Activated CD4-positive, alpha-beta memory T cell treated with anti-CD3 and anti-CD28 coated beads for 36 hours (primary cell): ENCODE measurements at regions not wholly inside any gene's neighbourhood (a gene's known extent, or its start where the extent isn't known, plus 50 kb on each side); places are given as distances from the start of the nearest gene placed in this dataset.

Experiments used
- CTCF ChIA-PET: fragments of 350-600 bp; sonication (Branson Sonifier 250); formaldehyde crosslinking; loops from one replicate; lab custom pipeline; 2021; ENCODE audit warnings: antibody characterized with exemption, inconsistent platforms; lab: Charles Lee
- POLR2A ChIA-PET: fragments of 350-600 bp; sonication (Branson Sonifier 250); formaldehyde crosslinking; loops from one replicate; lab custom pipeline; 2021; ENCODE audit warnings: antibody characterized with exemption; lab: Charles Lee
- DNase-seq: peaks from one replicate; pipeline ENCODE4 v3.0.0-alpha.2; 2020
- H3K27ac Mint-ChIP-seq: one replicate; pipeline ENCODE4 v1.8.0; 2021; ENCODE audit warnings: mixed read lengths
- H3K27me3 Mint-ChIP-seq: one replicate; pipeline ENCODE4 v1.8.0; 2021; ENCODE audit warnings: mixed read lengths
- H3K36me3 Mint-ChIP-seq: one replicate; pipeline ENCODE4 v1.8.0; 2021; ENCODE audit warnings: mixed read lengths
- H3K4me1 Mint-ChIP-seq: one replicate; pipeline ENCODE4 v1.8.0; 2021; ENCODE audit warnings: low read depth, mixed read lengths
- H3K4me3 Mint-ChIP-seq: one replicate; pipeline ENCODE4 v1.8.0; 2021; ENCODE audit warnings: mild to moderate bottlenecking, mixed read lengths
- H3K9me3 Mint-ChIP-seq: one replicate; pipeline ENCODE4 v1.8.0; 2021; ENCODE audit warnings: mixed read lengths
- intact Hi-C: fragments of 100-400 bp; cut with micrococcal nuclease; formaldehyde crosslinking; loops from one replicate; pipeline ENCODE4 v1.15.1; 2023

- intact Hi-C loops = loop anchor here (2.0 kb wide), 1 partner anchor 530 kb away; no protein-coding TSS in a partner anchor
- Mint-ChIP-seq H3K36me3 (no peaks in the 10 kb centered on the region), H3K4me3 (no peak overlapping the region)
Observed at GRCh38 chr3:178437236-178437635, 99.0 kb upstream of the KCNMB2 start.

DNA sequence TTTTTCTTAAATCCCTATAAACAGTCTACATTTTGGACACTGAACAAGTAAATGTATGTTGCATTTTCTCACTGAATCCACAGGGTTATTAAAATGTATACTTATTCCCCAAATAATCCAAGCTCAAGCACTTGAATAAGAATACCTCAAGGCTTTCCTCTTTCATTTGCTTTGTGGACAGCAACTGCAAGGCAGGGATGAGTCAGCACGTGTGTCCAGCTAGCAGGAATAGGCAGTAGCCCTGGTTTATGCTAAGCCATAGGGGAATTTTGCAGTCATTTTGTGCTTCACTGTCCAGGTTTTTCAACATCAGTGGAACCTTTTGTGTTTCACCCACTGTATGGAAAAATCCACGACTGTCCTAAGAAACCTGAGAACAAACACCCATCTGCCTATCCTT, 96.7 kb upstream of the KCNMB2 start:
- no peak for DNase-seq
- ChIA-PET POLR2A (no interaction called here), CTCF (no interaction called here)
- no peak overlapping the region for H3K4me3 Mint-ChIP-seq
- no peaks in the 10 kb centered on the region for H3K36me3 Mint-ChIP-seq
- intact Hi-C loops = no loop called here
- H3K4me1 Mint-ChIP-seq = no peaks in the 10 kb centered on the region
- no peaks in the 10 kb centered on the region for H3K9me3 Mint-ChIP-seq
- no peaks in the 10 kb centered on the region for H3K27me3 Mint-ChIP-seq
- no peak overlapping the region for H3K27ac Mint-ChIP-seq

More at GRCh38 chr3:178437236-178437635, 99.0 kb upstream of the KCNMB2 start:
- no peak for DNase-seq
- ChIA-PET CTCF (interaction anchor here (0.6 to 1.8 kb wide), 2 partner anchors 10 to 313 kb away, joined by 3 to 6 read pairs; no protein-coding TSS in a partner anchor), POLR2A (no interaction called here)
- H3K27ac Mint-ChIP-seq = no peak overlapping the region
- no peaks in the 10 kb centered on the region for H3K27me3 Mint-ChIP-seq
- H3K9me3 Mint-ChIP-seq = no peaks in the 10 kb centered on the region
- no peaks in the 10 kb centered on the region for H3K4me1 Mint-ChIP-seq

DNA sequence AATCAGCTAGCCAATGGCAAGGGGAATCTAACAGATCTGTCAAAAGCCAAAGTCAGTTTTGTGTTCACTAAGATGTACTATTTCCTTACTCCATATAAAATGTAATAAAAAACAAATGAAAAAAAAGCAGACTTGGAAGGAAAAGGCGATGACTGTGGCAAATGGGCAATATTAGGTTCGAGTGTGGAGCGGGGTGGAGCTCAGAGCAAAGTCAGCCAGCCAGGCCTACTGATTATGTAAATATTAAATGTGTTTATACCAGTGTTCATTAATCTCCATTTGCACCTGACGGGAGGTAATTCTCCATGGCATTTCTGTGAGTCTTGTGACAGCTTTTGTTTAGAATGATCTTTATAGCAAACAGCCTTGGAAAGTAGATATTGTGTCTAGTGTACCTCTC, 96.2 kb upstream of the KCNMB2 start:
- no peaks in the 10 kb centered on the region for H3K36me3 Mint-ChIP-seq
- intact Hi-C loops = no loop called here
- no peaks in the 10 kb centered on the region for H3K27me3 Mint-ChIP-seq
- H3K27ac Mint-ChIP-seq = no peak overlapping the region
- H3K4me1 Mint-ChIP-seq = no peaks in the 10 kb centered on the region
- DNase-seq = no peak
- POLR2A ChIA-PET = no interaction called here
- CTCF ChIA-PET = no interaction called here
- no peaks in the 10 kb centered on the region for H3K9me3 Mint-ChIP-seq
- H3K4me3 Mint-ChIP-seq = no peak overlapping the region

DNA sequence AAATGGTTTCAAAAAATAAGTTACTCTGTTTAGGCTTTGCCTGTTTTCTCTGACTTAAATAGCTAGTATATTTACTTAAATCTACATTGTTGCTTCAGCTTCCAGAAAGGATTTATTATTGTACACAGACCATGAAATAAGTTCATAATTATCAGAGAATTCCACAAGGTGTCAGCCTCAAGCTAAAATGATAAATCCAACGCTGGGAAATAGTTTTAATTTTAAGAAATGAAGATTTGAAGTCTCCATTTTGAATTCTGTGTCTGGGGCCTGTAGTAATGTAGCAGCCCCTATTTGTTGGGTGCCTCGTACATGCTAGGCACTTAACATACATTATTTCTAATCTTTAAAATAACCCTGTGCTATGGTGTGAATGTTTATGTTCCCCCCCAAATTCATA, 92.6 kb upstream of the KCNMB2 start:
- DNase-seq = no peak
- Mint-ChIP-seq H3K4me1 (no peaks in the 10 kb centered on the region), H3K9me3 (no peaks in the 10 kb centered on the region), H3K4me3 (no peak overlapping the region), H3K27me3 (peaks cover 4% of the 10 kb centered on the region), H3K27ac (no peak overlapping the region), H3K36me3 (no peaks in the 10 kb centered on the region)
- CTCF ChIA-PET = no interaction called here
- intact Hi-C loops = no loop called here
- POLR2A ChIA-PET = no interaction called here

- no peak for DNase-seq
- CTCF ChIA-PET = no interaction called here
- POLR2A ChIA-PET = no interaction called here
- H3K36me3 Mint-ChIP-seq = no peaks in the 10 kb centered on the region
- H3K4me3 Mint-ChIP-seq = no peak overlapping the region
- peaks cover 4% of the 10 kb centered on the region for H3K27me3 Mint-ChIP-seq
- H3K9me3 Mint-ChIP-seq = no peaks in the 10 kb centered on the region
- H3K27ac Mint-ChIP-seq = no peak overlapping the region
- intact Hi-C loops = no loop called here
- no peaks in the 10 kb centered on the region for H3K4me1 Mint-ChIP-seq
Observed at GRCh38 chr3:178445139-178445538, 91.1 kb upstream of the KCNMB2 start.

- no peak for DNase-seq
- Mint-ChIP-seq H3K36me3 (no peaks in the 10 kb centered on the region), H3K27me3 (peaks cover 4% of the 10 kb centered on the region), H3K4me3 (no peak overlapping the region), H3K9me3 (no peaks in the 10 kb centered on the region), H3K4me1 (no peaks in the 10 kb centered on the region), H3K27ac (no peak overlapping the region)
- intact Hi-C loops = no loop called here
- ChIA-PET POLR2A (no interaction called here), CTCF (no interaction called here)
Observed at GRCh38 chr3:178446059-178446458, 90.2 kb upstream of the KCNMB2 start.

DNA sequence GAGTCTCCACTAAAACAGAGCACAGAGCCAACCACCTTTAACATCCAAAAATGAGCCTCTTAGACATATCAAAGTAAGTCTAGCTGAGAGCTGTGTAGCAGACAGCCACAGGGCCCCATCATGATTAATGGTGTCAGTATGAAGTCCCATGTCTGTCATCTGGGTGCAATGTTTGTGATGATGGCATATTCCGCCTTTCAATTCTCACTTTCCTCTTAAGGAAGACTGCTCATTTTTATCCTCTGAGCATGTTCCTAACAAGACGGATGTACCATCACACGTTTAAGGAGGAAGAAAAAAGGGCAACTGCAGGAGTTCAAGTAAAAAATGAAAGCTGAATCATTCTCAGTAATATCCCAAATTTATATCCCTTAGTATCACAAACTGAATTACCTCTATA, 85.8 kb upstream of the KCNMB2 start:
- ChIA-PET CTCF (no interaction called here), POLR2A (no interaction called here)
- intact Hi-C loops = no loop called here
- Mint-ChIP-seq H3K4me3 (no peak overlapping the region), H3K36me3 (no peaks in the 10 kb centered on the region), H3K9me3 (no peaks in the 10 kb centered on the region), H3K27ac (no peak overlapping the region), H3K27me3 (peaks cover 4% of the 10 kb centered on the region), H3K4me1 (no peaks in the 10 kb centered on the region)
- no peak for DNase-seq

DNA sequence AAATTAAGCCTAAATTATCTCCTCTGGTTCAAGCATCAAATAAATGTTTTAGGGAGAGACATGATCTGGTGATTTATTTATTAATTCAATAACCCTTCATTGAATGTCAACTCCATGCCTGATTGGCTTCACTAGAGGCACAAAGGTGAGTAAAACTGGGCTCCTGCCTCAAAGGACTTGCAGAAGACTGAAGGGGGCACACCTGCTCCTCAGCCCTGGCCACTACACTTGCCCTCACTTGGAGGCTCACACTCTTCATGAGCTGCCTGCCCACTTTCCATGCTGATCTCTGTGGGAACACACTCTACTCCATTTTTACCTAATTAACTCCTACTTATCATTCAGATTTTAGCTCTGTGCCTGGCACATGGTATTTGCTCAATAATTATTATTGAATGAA, 84.4 kb upstream of the KCNMB2 start:
- no peak for DNase-seq
- intact Hi-C loops = no loop called here
- Mint-ChIP-seq H3K4me1 (no peaks in the 10 kb centered on the region), H3K27me3 (peaks cover 6% of the 10 kb centered on the region), H3K36me3 (no peaks in the 10 kb centered on the region), H3K27ac (no peak overlapping the region), H3K9me3 (no peaks in the 10 kb centered on the region), H3K4me3 (no peak overlapping the region)
- ChIA-PET CTCF (no interaction called here), POLR2A (no interaction called here)

DNA sequence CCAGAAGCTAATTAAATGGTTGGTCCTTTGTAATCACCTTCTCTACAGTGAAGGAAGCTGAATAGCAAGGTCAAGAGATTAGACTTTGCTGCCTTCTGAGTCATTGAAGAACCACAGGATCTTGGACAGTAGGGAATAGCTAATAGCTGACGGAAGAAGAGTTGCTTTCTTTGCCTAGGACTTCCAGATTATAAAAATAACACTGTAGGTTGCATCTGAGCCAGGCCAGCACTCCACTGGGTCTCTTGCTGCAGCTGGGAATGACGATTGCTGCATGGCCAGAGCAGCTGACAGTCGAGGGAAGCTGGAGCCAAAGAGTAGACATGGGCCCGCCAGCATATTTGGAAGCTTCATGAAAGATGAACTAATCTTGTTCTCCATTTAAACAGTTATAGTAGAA, 81.5 kb upstream of the KCNMB2 start:
- no peak for DNase-seq
- Mint-ChIP-seq H3K27me3 (peaks cover 7% of the 10 kb centered on the region), H3K4me1 (no peaks in the 10 kb centered on the region), H3K36me3 (no peaks in the 10 kb centered on the region), H3K27ac (no peak overlapping the region), H3K9me3 (no peaks in the 10 kb centered on the region), H3K4me3 (no peak overlapping the region)
- ChIA-PET CTCF (no interaction called here), POLR2A (no interaction called here)
- intact Hi-C loops = no loop called here

DNA sequence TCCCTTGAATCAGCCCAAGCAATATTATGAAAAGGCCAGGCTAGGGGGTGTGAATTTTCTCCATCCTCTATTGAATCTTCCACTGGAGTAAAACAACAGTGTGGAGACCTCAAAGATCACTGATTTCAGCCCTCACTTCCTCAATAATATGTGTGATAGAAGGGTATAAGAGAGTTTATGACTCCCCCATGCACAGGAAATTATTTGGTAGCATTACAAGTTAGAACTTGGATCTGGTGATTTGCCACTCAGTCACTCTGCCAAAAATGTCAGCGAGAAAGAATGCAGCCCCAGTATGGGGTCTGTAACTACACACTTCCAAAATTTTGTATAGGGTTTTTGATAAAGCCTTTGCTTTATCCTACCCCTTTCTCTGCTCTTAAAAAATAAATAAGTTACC, 81.0 kb upstream of the KCNMB2 start:
- Mint-ChIP-seq H3K36me3 (no peaks in the 10 kb centered on the region), H3K27me3 (peaks cover 9% of the 10 kb centered on the region), H3K4me1 (no peaks in the 10 kb centered on the region), H3K4me3 (no peak overlapping the region), H3K9me3 (no peaks in the 10 kb centered on the region), H3K27ac (no peak overlapping the region)
- ChIA-PET CTCF (no interaction called here), POLR2A (no interaction called here)
- DNase-seq = no peak
- intact Hi-C loops = no loop called here

DNA sequence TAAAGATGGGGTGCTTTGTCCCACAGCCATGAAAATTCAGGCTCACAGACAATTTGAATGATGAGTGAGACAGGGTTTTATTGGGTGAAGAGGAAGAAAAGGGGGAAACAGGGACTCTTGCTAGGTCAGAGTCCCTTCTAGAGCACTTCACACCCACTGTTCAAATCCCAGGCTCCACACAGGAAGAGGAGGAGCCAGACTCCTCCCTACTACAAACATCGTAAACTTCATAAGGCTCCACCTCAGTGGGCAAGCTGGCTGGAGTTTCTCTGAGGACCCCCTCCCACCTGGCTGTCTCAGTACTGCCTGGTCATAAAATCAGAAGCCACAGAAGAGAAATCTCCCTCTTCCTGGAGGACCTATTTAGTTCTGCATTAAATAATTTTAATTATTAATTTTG, 80.3 kb upstream of the KCNMB2 start:
- no peaks in the 10 kb centered on the region for H3K36me3 Mint-ChIP-seq
- CTCF ChIA-PET = no interaction called here
- H3K4me1 Mint-ChIP-seq = no peaks in the 10 kb centered on the region
- peaks cover 9% of the 10 kb centered on the region for H3K27me3 Mint-ChIP-seq
- no peaks in the 10 kb centered on the region for H3K9me3 Mint-ChIP-seq
- POLR2A ChIA-PET = no interaction called here
- H3K27ac Mint-ChIP-seq = no peak overlapping the region
- no peak for DNase-seq
- intact Hi-C loops = no loop called here
- H3K4me3 Mint-ChIP-seq = no peak overlapping the region

DNA sequence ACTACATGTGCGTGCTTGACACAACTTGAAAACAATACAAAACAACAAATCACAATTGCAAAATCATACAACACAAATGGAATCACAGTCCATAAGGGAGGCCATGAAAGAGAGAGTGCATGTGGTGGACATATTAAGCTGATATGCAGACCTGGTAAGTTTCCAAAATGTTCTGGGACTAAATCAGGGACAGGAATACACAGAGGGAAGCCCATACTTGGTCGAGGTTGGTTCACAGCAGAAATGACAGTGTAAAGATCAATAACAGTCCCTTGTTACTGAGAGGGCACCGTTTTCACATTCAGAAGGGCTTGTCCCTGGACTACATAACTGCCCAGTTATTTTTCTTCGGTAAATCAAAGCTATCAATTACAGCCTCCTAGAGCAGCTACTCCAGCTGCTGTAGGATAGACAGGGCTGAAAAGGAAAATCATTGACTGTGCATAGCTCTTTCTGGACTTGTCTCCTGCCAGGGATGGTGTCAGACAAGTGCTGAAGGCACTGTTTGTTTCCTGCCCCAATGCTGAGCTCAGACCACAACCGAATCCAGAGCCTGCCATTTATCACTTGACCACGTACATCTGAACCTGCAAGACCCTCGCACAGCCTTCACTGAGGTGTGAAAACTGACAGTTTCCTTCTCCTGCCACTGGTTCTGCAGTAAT, 79.5 kb upstream of the KCNMB2 start:
- ChIA-PET CTCF (no interaction called here), POLR2A (no interaction called here)
- intact Hi-C loops = no loop called here
- H3K27me3 Mint-ChIP-seq = peaks cover 12% of the 10 kb centered on the region
- H3K4me3 Mint-ChIP-seq = no peak overlapping the region
- DNase-seq = no peak
- no peaks in the 10 kb centered on the region for H3K4me1 Mint-ChIP-seq
- H3K9me3 Mint-ChIP-seq = no peaks in the 10 kb centered on the region
- no peak overlapping the region for H3K27ac Mint-ChIP-seq
- no peaks in the 10 kb centered on the region for H3K36me3 Mint-ChIP-seq

DNA sequence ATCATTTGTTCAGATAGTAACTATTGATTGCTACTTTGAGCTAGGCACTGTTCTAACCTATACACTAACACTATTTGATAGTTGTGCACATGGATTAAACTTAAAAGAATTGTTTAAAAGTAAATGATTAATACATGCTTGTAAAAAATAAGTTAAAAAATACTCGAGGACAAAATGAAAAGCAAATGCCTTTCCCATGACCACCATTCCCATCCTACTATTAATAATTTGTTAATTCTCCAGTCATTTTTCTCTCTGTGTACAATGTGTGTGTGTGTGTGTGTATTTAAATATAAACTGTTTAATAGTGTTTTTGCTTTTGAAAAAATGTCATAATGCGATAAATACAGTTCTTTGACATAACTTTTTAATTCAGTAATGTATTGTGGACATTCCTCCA, 78.7 kb upstream of the KCNMB2 start:
- CTCF ChIA-PET = no interaction called here
- no peaks in the 10 kb centered on the region for H3K9me3 Mint-ChIP-seq
- POLR2A ChIA-PET = no interaction called here
- no peak for DNase-seq
- H3K36me3 Mint-ChIP-seq = no peaks in the 10 kb centered on the region
- H3K27me3 Mint-ChIP-seq = peaks cover 12% of the 10 kb centered on the region
- H3K4me3 Mint-ChIP-seq = no peak overlapping the region
- intact Hi-C loops = no loop called here
- H3K27ac Mint-ChIP-seq = no peak overlapping the region
- H3K4me1 Mint-ChIP-seq = no peaks in the 10 kb centered on the region
